ENCODE measurements at regions not wholly inside any gene's neighbourhood (a gene's known extent, or its start where the extent isn't known, plus 50 kb on each side); places are given as distances from the start of the nearest gene placed in this dataset.
"Not testable (repeated sequence)": the region's sequence is repeated elsewhere in the genome, so short reads cannot be mapped to it uniquely, and the experiment has no call there.

DNA sequence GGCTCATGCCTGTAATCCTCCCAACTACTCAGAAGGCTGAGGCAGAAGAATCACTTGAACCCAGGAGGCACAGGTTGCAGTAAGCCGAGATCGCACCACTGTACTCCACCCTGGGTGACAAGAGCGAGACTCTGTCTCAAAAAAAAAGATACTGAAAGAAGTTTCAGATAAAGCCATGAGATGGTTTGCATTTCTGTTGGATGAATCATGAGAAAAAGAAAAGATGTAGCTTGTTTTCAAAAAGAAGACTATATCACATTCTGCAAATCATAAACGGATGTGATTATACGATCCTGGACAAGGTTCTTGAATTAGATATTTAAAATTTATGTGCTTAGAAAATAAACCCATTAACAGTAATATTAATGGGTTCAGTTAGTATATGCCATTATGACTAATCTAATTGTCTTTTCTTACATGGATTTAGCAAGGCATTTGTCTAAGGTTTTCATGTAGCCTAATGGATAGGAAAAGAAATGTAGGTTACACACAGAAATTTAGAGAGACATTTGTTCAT lies 345.9 kb downstream of the SLC7A11 start:
- Histone ChIP-seq H4K5ac (ENCODE audit: low read depth, low read length) (no peak overlapping the region), H3K4ac (ENCODE audit: low read depth, low read length) (no peak overlapping the region), H3K9me3 (ENCODE audit: control insufficient read depth, insufficient read depth, low read length) (no peaks in the 10 kb centered on the region), H2AK9ac (replicated peaks; ENCODE audit: low read depth, low read length, poor library complexity) (no peak overlapping the region), H3K36me3 (ENCODE audit: control insufficient read depth, insufficient read depth, low read length) (no peaks in the 10 kb centered on the region), H3K56ac (ENCODE audit: extremely low read depth, insufficient read depth, low read length) (no peak overlapping the region), H3K4me2 (ENCODE audit: low read depth, low read length) (no peak overlapping the region), H2AFZ (replicated peaks; ENCODE audit: low read length, poor library complexity) (no peak overlapping the region), H3K4me1 (ENCODE audit: control insufficient read depth, insufficient read depth, low read length) (0 out of 2 replicates have a peak, but pooled peaks cover 2% of the 10 kb centered on the region), H3K18ac (ENCODE audit: low read depth, low read length) (no peak overlapping the region), H3K27ac (ENCODE audit: insufficient read depth, low read length) (no peak overlapping the region), H2BK15ac (ENCODE audit: low read depth, low read length) (no peak overlapping the region), H3K9ac (ENCODE audit: low read depth, low read length) (no peak overlapping the region), H3K14ac (replicated peaks; ENCODE audit: low read depth, low read length) (no peak overlapping the region), H2BK120ac (ENCODE audit: low read depth, low read length) (no peak overlapping the region), H3K79me1 (ENCODE audit: low read depth in 1 of 2, low read length in 2 of 2) (no peaks in the 10 kb centered on the region), H2BK5ac (ENCODE audit: low read depth, low read length, poor library complexity, severe bottlenecking) (no peak overlapping the region), H4K8ac (ENCODE audit: low read depth in 2 of 2, low read length in 2 of 2) (no peak overlapping the region), H2AK5ac (ENCODE audit: low read depth, low read length) (no peak overlapping the region), H3K27me3 (ENCODE audit: control insufficient read depth, insufficient read depth, low read length) (no peaks in the 10 kb centered on the region), H2BK20ac (ENCODE audit: low read depth, low read length) (no peak overlapping the region), H4K20me1 (ENCODE audit: insufficient read depth, low read length) (no peaks in the 10 kb centered on the region), H4K91ac (ENCODE audit: insufficient read depth, low read depth, low read length) (no peak overlapping the region), H3K9me1 (ENCODE audit: insufficient read depth, low read length) (no peaks in the 10 kb centered on the region), H3K4me3 (ENCODE audit: insufficient read depth, low read depth, low read length) (no peak overlapping the region), H3K23ac (ENCODE audit: low read depth, low read length) (no peak overlapping the region)
- no peak for ATAC-seq (ENCODE audit: low read depth)
- TF ChIP-seq BHLHE40 (IDR thresholded peaks at IDR 0.05; ENCODE audit: low read depth, low read length), result no peak
- no peak for TF ChIP-seq SMC3 (IDR thresholded peaks at IDR 0.05; ENCODE audit: low read depth, low read length)
- TF ChIP-seq RAD21 (IDR thresholded peaks at IDR 0.05; ENCODE audit: low read length), result no peak
- TF ChIP-seq, protein P1, sequence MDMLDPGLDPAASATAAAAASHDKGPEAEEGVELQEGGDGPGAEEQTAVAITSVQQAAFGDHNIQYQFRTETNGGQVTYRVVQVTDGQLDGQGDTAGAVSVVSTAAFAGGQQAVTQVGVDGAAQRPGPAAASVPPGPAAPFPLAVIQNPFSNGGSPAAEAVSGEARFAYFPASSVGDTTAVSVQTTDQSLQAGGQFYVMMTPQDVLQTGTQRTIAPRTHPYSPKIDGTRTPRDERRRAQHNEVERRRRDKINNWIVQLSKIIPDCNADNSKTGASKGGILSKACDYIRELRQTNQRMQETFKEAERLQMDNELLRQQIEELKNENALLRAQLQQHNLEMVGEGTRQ (IDR thresholded peaks at IDR 0.05; ENCODE audit: low read depth, low read length), result no peak
- no peak for TF ChIP-seq RFX5 (IDR thresholded peaks at IDR 0.05; ENCODE audit: low read depth, low read length)
- TF ChIP-seq MAFK (IDR thresholded peaks at IDR 0.05; ENCODE audit: low read depth, low read length), result no peak
- no peak for TF ChIP-seq RCOR1 (IDR thresholded peaks at IDR 0.05; ENCODE audit: insufficient replicate concordance, low read length)
- POLR2A ChIA-PET (ENCODE audit: unreplicated experiment), result no interaction called here
- dilution Hi-C loops (cut with HindIII; ENCODE audit: low sequenced_read_pairs, unreplicated experiment) (no loop called here), intact Hi-C loops (cut with micrococcal nuclease) (no loop called here), in situ Hi-C loops (cut with MboI; ENCODE audit: low sequenced_read_pairs) (no loop called here)
- no CpG with 5 or more reads among the region's 5 CpGs for WGBS, 2 experiments (ENCODE audit: extremely low coverage in 2 of 2, insufficient read length in 1 of 2)
- CTCF ChIA-PET, result interaction anchor here (0.6 to 1.0 kb wide), 2 partner anchors 10 to 38 kb away, joined by 3 to 4 read pairs; no protein-coding TSS in a partner anchor
- peak; percentile 23 for DNase-seq
- BruUV-seq (replicated peaks), result no TSS peak

DNA sequence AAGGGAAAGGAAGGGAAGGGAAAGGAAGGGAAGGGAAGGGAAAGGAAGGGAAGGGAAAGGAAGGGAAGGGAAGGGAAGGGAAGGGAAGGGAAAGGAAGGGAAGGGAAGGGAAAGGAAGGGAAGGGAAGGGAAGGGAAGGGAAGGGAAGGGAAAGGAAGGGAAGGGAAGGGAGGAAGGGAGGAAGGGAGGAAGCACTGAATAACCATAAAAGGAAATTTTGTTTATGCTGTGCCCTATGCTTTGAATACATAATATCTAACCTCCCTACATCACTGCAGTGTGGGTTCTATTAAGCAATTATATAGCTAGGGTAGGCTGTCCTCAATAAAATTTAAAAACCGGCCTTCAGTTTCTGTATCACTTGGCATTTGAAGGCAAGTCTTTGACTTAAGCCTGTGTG lies 346.6 kb downstream of the SLC7A11 start:
- H3K9me3 ChIP-seq (ENCODE audit: control insufficient read depth, insufficient read depth, low read length); H2BK120ac ChIP-seq (ENCODE audit: low read depth, low read length); H3K56ac ChIP-seq (ENCODE audit: extremely low read depth, insufficient read depth, low read length); H4K8ac ChIP-seq (ENCODE audit: low read depth in 2 of 2, low read length in 2 of 2); H4K5ac ChIP-seq (ENCODE audit: low read depth, low read length); ATAC-seq (ENCODE audit: low read depth); H3K4me2 ChIP-seq (ENCODE audit: low read depth, low read length); H3K27me3 ChIP-seq (ENCODE audit: control insufficient read depth, insufficient read depth, low read length); H2BK15ac ChIP-seq (ENCODE audit: low read depth, low read length); H2BK20ac ChIP-seq (ENCODE audit: low read depth, low read length); H3K36me3 ChIP-seq (ENCODE audit: control insufficient read depth, insufficient read depth, low read length); H2AFZ ChIP-seq (replicated peaks; ENCODE audit: low read length, poor library complexity); H3K9me1 ChIP-seq (ENCODE audit: insufficient read depth, low read length); H4K20me1 ChIP-seq (ENCODE audit: insufficient read depth, low read length); H3K79me1 ChIP-seq (ENCODE audit: low read depth in 1 of 2, low read length in 2 of 2); in situ Hi-C loops (cut with MboI; ENCODE audit: low sequenced_read_pairs); H2AK9ac ChIP-seq (replicated peaks; ENCODE audit: low read depth, low read length, poor library complexity); H3K14ac ChIP-seq (replicated peaks; ENCODE audit: low read depth, low read length); intact Hi-C loops (cut with micrococcal nuclease); H3K4me3 ChIP-seq (ENCODE audit: insufficient read depth, low read depth, low read length); BruUV-seq (replicated peaks); H2AK5ac ChIP-seq (ENCODE audit: low read depth, low read length); H3K27ac ChIP-seq (ENCODE audit: insufficient read depth, low read length); H2BK5ac ChIP-seq (ENCODE audit: low read depth, low read length, poor library complexity, severe bottlenecking); H3K4me1 ChIP-seq (ENCODE audit: control insufficient read depth, insufficient read depth, low read length); H3K23ac ChIP-seq (ENCODE audit: low read depth, low read length); H3K18ac ChIP-seq (ENCODE audit: low read depth, low read length); dilution Hi-C loops (cut with HindIII; ENCODE audit: low sequenced_read_pairs, unreplicated experiment); DNase-seq; H3K9ac ChIP-seq (ENCODE audit: low read depth, low read length); POLR2A ChIA-PET (ENCODE audit: unreplicated experiment): not testable (repeated sequence)
- Histone ChIP-seq H3K4ac (ENCODE audit: low read depth, low read length) (0 out of 2 replicates have a peak overlapping the region, but pooled peaks have one; percentile 27), H4K91ac (ENCODE audit: insufficient read depth, low read depth, low read length) (peak overlapping the region; percentile 47; the same call in 1 of the 2 replicates)
- no CpG with 5 or more reads among the region's 1 CpG for whole genome bisulfite sequencing, 2 experiments (ENCODE audit: extremely low coverage in 2 of 2, insufficient read length in 1 of 2)
- CTCF ChIA-PET, result interaction anchor here (1.0 kb wide), 1 partner anchor 10 kb away, joined by 3 read pairs; no protein-coding TSS in a partner anchor

Data from IMR-90 (cell line).